ENCODE measurements at regions not wholly inside any gene's neighbourhood (a gene's known extent, or its start where the extent isn't known, plus 50 kb on each side); places are given as distances from the start of the nearest gene placed in this dataset.
"Not testable (repeated sequence)": the region's sequence is repeated elsewhere in the genome, so short reads cannot be mapped to it uniquely, and the experiment has no call there.

DNA sequence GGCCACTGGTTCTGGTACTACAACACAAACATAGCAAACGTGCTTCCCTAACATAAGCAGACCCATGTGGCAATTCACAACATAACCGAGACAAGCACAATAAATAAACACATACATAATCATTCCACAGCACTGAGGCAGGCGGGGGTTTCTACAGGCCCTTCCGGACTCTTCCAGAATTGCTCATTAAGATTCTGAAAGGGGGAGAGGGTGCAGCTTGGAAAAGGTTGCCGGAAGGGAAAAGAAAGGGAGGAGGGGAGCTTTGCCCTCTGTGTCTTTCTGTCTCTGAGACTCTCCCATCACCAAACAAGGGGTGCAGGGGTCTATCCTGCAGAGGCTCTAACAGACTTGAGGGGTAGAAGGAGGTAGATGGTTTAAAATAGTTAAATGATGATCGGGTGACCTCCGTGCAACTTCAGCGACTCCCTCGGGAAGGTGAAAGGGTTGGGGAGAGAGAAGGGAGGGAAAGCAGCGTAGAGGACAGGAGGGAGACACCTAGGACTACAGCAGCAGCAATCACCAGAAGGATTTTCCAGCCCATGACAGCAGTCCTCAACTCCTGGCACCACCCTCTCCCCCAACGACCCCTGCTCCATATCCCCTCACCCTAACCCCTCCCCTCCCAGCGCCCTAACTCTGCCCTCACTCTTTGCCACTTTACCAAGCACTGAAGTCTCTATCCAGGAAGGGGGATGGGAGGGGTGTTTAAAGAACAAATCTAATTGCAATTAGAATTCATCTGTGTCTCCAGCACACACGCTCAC lies 365.5 kb upstream of the ESRRG start:
- no peak for DNase-seq

DNA sequence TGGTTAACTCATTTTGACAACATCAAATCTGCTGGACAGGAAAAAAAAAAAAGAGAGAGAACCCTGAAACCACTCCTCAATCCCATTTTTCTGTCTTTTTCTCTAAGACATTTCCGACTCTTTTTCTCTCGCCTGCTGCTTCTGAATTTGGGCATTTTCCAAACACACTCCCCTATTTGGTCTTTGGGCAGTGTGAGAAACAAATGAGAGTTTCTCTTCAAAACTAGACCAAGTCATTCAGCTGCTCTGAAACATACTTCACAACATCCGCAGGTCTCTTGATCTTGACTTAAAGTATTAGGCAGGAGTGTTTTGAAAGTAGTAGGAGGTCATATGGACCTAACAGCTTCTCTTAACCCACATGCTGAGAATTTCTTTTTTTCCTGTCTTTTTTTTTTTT lies 364.8 kb upstream of the ESRRG start:
- DNase-seq = no peak

DNA sequence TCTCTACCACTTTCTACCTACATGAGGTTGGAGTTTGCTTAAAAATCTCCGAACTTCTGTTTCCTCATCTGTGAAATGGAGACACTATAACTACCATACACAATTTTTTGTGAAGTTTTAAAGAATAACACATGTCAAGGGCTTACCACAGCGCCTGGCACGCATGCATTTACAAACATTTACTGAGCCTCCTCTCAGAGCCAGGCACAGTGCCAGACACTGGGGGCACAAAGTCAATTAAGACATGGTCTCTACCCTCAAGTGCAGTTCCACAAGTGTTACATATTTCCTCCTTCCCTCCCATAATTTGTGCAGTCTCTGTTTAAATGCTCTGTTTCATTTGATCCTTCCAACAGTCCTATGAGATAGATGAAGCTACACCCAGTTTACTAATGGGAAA lies 356.4 kb upstream of the ESRRG start:
- no peak for DNase-seq

DNA sequence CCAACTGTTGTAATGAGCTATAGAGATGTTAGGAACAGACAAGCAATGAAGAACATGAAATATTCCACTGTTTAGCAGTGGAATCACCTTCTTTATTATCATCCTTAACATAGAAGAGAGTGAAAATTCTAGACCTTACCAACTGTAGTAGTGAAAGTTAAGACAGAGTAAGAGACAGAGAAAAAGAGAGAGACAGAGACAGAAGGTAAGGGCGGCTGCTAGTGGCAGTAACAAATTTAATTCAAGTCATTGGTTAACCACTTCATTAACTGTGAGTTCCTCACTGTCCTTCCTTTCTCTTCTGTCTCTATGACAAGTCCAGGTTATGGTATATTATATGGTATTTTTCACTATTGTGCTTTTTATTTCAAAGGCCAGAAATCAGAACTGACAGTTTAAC lies 355.7 kb upstream of the ESRRG start:
- no peak for DNase-seq

DNA sequence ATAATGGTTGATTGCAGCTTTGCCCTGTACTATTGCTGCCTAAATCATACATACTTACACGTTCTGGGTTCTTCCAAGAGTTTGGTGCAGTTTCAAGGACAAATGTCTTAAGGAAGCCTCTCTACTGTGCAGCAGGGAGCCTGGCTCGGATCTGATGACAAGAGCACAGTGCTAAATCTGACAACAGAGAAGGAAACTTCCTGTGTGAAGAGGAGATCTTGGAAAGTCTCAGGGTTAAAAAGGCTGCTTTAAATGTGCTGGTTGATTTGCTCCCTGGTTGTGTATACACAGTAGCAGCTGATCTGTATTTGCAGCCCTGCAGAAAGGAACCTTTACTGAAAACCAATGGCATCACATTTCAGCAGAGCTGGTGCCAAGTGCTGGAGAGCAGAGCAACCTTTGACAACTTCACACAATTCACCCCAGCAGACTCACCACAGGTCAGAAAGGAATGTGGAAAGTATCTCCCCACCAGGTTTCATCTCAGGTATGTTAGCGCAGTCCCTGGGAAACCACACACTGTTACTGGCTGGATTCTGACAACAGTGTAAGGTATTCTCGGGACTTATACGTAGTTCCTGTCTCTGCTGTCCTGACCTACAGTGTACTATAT lies 355.0 kb upstream of the ESRRG start:
- DNase-seq = no peak

DNA sequence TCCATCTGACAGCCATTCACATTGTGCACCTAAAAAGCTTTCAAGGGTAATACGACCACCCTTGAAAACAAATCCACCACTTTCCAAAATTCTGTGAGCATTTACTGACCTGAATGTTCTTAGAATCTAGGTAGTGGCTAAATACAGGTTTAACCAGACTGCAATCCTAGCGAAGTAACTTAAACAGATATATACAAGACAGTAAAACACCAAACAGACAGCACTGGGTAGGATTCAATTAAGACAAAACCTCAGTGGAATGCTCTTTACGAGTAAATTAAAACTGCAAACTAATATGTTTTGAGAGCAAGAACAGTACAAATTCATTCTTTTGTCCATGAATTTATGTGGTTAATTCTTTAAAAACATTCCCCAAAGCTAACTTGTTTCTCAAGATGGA lies 354.2 kb upstream of the ESRRG start:
- no peak for DNase-seq

DNA sequence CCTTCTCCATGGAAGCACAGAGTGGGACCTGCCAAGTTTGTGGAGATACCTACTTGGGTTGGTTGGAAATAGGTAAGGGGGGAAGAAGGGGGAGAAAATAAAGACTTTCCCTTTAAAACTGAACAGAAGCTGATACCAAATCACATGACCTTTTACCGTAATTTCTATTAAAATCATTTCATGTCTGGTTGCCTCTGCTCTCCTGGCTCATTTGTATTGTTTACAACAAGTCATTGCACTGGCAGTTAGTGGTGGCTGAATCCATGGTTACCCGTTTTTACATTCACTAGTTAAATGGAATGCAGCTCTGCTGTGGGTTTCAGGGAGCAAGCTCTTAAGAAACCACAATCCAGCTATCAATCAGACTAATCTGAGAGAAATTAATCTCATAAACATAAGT lies 353.7 kb upstream of the ESRRG start:
- no peak for DNase-seq

DNA sequence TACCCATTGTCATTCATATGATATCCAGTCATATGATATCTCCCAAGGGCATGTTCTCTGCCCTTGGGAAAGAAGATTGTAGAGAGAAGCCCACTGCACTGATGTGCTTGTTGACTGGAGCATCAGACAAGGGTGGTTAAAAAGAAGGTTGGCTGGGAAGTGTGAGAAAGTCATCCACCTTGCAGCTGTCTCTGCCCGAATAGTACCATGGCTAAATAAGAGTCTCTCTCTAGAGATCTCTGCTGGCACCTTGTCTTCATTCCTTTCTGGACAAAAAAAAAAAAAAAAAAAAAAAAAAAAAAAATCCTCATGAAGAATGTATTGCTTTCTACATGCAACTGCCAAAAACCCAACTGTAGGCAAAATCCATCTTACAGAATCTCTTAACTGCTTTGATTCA lies 349.7 kb upstream of the ESRRG start:
- no peak for DNase-seq

DNA sequence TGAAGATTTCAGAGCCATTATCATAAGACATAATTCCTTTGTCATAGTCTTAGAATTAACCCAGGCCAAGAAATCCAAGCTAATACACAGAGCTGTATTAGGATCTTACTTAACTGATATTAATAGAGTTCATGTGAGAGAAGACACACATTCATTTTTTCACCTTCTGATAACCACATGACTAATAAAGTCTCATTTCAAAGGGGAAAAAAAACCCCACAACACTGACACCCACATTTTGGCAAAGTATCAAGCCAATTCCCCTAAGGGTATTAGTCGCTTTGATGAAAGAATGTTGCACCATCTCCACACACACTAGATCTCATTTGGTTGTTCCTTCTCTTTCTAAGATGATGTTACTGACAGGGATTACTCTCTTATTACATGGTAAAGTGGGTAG lies 344.4 kb upstream of the ESRRG start:
- no peak for DNase-seq

DNA sequence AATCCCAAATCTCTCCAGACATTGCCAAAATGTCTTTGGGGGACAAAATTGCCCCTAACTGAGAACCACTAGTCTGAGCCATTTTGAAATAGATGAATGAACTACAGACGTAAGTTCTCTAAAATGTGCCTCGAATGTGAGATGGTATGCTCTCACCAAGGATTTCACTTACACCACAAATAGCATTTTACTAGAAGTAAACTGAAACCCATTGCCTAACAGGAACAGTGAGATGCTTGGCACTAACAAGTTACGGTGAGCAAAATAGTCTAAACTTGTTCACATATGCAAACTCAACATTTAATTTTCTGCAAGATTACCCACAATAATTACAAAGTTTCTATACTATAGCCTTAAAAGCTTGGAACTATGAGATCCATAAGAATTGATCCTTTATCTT lies 343.6 kb upstream of the ESRRG start:
- DNase-seq = no peak

DNA sequence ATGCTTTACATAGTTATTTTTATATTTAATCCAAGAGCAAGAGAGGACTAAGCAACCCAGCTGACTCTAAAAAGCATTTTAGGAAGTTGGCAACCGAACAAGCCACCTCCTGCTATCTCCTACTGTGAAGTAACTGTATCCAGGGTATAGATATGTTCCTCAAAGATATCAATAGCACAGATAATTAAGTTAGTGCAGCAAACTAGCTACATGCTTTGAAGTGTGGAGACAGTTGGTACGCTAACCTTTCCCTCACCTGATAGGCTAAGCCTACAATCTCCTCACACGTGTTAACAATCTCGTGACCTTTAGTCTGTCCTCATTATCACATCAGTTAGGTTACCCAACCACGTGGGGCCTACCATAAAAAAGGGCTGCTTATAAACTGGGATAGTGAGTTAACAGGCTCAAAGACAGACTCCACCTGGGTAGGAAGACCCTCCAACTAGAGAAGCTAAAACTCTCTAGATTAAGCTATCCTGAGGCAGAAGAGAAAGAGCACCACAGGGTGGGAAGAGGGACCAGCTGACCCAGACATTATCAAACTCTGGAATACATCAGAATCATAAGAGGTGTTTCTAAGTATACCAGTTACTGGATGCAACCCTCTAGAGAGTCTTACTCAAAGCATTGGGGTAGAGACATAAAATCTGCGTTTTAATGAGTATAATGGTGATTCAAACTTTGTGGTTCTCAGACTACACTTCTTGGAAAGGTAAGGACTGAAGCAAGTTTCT lies 340.1 kb upstream of the ESRRG start:
- no peak for DNase-seq

DNA sequence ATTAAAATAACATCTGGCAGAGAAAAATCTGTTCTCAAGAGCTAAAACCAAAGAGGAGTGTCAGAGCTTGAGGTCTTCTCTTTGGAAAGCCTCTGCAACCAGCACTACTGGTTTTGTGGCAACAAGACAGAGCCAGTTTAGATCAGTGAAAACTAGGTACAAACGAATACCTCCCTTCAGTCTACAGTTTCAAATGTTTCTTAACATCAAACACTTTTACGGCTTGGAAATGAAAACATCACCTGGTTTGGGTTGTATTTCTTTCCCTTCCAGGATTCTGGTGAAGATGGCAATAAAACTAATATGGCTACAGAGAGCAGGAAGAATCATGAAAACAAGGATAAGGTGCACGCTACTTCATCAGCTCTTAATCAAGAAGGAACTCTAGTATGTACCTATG lies 339.4 kb upstream of the ESRRG start:
- no peak for DNase-seq

DNA sequence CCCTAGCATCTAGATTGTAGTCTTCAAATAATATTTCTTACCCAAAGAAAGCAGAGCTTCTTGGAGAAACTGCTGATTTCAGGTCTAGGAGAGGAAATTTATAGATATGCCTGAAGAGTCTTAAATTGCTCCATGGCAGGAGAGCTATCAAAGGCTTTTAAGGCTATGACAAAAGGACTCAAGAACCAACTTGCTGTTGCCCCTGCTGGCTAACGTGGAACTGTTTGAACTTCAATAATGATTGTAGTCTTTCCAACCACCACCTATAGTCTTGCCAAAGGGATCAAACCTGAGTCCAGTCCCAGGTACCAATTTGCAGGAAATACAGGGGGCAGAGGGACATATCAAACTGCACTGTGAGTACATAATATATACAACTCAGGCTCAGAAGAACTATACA lies 336.2 kb upstream of the ESRRG start:
- no peak for DNase-seq

DNA sequence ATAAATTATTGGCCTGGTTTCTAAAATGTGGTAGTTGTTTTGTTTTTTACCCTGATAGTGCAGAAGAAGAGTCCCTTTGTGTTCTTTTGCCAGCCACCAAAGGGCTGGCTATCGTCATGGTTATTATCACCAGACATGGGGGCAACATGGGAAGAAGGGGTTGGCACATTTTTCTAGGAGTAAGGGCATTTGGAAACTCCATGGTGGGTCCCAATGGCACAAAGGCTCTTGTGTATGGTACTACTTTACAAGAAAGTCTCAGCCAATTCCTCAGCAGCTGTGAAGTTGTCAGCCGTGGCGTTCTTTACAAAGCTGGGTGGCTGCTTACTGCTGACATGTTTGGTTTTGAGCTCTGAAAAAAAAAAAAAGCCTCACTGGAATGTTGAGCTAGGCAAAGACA lies 330.4 kb upstream of the ESRRG start:
- DNase-seq = no peak

DNA sequence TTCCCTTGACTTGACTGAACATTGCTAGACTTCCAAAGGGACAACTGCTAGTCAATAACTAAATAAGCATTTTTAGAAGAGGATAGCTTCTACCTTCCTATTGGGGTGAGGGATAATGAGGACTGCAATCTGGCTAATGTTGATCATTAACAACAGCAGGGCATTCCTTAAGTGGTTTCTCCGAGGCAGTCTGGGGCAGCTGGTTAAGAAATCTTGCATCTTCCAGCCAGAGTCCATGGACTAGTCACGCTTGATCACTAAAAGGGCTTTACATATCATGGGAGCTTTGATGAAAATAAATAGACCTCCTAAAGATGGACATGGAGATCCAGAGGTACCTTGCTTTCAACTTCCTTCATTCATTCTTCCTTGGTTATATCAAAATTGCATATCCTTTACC lies 329.4 kb upstream of the ESRRG start:
- no peak for DNase-seq

DNA sequence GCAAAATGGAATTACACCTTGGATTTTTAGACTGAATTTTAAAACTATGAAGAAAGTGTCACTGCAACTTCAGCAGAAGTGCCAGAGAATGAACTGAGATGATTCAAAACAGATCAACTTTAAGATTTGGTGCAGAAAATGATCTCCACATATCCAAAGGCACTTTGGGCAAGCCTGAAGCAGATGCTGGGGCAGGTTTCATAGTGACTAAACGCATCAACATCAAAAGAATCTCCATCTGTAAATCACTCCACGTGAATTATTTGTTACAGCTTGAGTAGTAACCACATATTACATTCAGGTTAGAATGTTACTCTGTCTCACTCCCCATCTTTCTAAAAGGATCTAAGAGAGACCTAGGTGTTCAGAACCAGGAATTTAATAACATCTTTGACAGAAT lies 329.0 kb upstream of the ESRRG start:
- no peak for DNase-seq

DNA sequence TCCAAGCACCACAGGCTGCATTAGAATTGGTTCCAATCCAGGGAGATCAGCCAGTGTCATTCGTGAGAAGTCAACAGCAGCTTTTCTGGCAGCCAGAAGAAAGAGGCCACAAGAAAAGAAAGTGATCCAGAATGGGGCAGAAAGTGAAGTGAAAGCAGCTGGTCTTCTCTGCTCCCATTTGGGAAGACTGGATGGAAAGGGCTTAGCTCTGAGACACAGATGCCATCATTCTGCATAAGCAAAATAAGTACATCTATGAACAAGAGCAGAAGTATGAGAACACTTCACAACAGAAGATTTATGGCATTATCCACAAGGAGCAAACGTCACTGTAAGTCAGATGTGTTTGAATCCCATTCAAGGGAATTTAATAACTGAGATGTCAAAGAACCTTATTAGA lies 326.5 kb upstream of the ESRRG start:
- no peak for DNase-seq

DNA sequence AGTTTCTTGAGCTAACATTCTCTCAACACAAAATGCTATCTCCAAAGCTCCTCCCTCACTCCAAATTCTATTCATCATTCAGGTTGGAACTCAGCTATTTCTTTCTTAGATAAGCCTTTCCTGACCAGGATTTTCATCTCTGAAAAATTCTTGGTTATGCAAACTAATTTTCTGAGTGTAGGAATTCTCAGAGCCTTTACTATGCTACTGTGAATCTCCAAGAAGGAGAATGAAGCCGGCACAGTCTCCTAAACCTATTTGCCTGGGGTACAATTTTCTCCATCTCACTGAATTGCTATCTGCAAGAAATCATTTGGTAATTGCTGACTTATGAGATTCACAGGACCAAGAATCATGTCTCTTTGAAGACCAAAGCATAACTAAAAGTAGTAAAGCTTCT lies 325.9 kb upstream of the ESRRG start:
- DNase-seq = no peak

DNA sequence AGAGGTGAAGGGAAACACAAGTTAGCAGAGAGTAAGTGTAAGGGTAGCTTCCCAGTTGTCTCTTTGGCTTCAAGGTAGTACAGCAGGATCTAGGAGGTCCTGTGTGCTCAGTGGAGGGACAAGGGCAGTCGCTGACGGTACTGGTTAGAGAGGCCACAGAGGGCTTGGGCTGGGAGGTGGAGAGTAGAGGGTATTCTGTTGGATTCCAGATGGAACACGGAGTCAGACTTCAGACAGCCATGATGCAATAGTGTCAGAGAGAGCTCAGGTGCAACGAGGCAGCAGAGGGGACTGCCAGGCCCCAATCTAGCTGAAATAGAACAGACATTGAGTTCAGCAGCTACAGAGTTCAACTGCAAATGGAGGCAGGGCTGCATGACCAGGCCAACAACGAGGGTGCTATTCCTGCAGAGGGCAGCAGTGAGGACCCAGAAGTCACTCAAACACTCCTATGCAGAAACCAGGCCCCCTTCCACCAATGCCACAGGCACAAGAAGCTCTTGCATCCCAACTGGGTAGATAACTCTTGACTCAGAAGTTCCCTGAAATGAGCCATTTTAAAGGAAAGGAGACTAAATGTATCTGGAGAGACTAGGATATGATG lies 325.0 kb upstream of the ESRRG start:
- no peak for DNase-seq

DNA sequence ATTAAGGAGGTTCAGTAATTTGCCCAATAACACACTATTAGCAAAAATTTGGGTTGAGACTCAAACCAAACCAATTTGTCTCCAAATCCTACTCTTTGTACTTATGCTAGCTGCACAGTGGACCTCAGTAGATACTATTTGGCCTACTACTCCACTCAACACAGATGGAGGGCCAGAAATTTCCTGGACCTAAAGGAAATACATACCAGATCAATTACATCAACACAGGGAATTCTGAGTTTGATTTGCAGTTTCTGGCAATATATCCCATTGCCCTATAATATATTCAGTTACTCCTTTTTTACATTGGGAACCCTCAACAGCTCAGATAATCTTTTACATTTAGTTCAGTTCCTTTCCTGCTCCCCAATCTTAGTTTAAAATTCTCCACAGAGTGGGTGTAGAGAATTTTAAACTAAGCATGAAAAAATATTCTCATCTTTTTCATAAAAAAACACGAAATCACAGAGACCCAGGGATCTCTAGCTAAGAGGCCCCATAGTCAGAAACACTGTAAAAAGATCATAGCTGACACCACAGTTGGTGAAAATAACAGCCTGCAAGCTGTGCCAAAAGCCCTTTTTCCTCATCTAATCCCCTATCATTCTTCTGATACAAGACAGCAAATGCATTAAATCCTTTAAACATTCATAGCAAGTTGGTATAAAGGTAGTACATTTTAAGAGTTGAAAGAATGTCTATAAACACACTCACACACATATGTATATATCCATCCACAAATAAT lies 317.7 kb upstream of the ESRRG start:
- DNase-seq = no peak

DNA sequence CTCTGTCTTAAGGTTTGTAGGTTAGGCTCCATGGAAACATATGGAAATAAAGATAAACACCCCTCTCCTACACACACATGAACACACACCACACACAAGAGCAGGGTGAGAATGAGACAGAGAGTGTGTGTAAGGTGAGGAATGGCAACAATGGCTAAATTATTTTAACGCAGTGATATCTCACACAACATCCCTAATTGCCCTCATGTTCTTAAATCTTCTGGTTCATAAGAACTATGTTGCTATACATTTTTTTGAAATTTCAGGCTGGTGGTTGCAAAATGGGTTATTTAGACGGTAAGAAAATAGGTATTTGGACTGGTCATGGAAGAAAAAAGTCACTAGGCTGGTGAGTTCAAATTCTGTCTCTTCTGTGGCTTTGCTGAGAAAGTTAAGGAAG lies 316.7 kb upstream of the ESRRG start:
- no peak for DNase-seq

DNA sequence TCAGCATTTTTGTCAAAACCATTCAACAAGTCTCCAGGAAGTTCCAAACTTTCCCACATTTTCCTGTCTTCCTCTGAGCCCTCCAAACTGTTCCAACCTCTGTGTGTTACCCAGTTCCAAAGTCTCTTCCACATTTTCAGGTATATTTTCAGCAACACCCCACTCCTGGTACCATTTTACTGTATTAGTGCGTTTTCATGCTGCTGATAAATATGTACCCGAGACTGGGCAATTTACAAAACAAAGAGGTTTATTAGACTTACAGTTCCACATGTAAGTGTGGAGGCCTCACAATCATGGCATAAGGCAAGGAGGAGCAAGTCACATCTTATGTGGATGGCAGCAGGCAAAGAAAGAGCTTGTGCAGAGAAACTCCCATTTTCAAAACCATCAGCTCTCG lies 315.9 kb upstream of the ESRRG start:
- not testable (repeated sequence) for DNase-seq

DNA sequence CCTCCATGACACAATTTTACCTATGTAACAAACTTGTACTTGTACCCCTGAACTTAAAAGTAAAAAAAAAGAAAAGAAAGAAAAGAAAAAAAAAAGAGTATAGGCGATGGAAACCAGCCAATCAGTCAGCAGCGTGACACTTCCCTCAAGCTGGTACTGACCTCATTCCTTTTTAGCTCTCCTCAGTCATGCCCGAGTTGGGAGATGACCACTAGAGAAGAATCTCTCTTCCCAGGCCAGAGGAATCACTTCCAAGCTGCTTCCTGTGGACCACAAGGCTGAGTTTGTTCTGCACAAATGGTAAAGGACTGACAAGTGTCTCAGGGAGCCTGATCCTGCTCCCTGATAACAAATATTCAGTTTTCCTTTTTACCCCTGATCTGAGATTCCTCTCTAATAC lies 313.5 kb upstream of the ESRRG start:
- no peak for DNase-seq

Data from dermis blood vessel endothelial cell (primary cell).